ENCODE measurements at regions not wholly inside any gene's neighbourhood (a gene's known extent, or its start where the extent isn't known, plus 50 kb on each side); places are given as distances from the start of the nearest gene placed in this dataset.

DNA sequence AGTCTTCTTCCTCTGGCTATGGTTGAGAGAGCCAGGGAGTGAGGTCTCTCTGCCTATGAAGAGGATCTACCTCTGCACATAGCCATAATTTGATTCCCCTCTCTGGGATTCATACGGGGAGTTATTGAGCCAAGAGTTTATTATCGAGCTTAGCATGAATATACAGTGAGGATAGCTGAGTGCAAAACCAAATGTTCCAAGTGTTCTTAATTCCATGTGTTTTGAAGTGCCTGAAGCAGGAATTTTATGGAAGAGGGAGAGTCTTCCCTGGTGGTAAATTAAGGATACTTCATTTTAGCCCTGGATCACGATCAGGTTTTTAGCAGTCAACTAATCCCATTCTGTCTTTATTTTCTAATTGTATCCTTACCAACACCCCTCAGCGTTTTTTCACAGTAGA lies 270.6 kb downstream of the C1D start:
- no peak for DNase-seq

DNA sequence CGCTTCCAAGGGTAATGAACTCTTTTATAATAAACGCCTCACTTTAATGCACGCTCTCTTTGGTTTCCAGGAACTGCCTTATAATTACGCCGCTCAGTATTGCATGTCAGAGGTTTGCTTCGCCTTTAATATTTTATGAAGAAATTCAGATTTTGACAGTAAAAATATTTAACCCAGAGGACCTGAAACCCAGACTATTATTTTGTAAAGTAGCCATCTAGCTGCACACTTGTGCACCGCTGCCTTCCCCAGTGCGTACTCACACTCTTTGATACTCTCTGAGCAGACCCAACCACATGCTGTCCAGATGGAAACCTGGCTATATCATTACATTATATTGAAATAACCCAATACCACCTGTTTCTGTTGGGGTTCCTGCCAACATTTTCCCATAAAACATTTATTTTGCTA lies 270.1 kb downstream of the C1D start:
- no peak for DNase-seq

DNA sequence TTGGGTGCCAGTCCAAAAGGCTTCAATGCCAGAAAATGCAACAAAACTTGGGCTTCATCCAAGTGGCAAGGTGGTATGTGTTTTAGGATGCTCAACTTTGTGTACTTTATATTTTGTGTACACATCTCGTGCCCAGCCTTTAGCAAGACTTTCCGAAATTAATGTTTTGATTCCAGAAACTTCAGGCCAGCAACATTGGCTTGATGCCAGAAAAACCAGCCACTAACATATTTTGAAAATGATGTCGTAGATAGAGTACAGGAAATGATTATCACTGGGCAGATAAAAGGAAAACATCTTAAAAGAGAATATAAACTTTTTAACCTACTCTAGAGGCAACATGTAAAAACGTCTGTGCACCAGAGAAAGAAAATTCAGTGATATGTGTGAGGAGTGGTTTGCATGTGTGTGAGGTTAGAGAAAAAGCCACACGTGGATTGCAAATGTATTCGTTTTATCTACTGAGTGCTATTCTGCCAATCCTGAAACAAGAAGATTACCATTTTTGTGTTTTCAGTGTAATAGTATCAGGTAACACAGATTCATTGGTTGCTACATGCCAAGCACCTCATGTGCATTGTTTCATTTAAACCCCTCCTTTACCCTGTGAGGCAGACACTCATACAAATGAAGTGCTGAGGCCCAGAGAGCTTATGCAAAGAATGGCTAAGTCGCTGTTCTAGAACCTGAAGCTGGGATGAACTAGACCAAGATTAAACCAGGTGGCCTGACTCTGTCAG lies 264.8 kb downstream of the C1D start:
- no peak for DNase-seq

DNA sequence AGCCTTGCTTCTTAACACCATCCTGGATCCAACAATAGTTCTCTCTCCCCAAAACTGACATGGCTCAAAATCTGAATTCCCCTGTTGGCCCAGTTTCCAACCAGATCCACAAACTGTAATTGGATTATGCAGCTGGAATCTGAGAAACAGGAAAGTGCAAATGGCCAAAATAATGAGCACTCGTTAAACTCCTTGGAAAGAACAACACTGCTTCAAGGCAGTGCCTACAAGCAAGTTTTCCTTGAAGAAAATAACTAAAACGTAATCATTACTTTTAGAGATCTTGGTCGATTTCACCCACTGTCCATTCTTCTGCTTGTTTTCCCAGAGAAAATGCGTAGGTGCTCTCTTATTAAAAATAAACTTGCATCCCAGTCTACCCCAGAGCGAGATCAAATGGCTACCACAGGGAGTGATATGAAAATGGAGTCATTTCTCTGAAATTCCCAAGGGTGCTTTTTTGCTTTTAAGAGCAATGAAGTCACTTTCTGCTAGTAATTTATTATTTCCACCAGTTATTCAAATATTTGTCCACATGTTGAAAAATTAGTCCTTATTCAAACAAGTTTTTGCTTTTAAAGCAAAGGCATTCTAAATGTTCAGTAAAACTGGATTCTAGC lies 264.2 kb downstream of the C1D start:
- DNase-seq: no peak

DNA sequence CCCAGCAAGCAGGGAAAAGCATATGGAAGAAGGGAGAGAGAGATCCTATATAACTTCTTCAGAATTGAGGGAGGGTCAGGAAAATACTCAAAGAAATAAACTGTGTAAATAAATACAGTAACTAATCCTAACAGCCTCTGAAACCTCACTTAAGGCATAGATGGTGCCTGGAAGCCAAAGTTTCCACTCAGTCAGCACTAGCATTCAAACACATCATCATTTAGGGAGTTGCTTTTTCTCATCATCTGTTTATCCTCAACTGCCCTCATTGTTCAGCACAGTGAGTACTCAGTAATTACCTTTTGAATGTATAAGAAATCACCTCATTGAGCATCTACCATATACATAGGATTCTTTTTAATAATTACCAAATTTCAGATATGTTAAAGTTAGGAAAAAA lies 262.9 kb downstream of the C1D start:
- no peak for DNase-seq

DNA sequence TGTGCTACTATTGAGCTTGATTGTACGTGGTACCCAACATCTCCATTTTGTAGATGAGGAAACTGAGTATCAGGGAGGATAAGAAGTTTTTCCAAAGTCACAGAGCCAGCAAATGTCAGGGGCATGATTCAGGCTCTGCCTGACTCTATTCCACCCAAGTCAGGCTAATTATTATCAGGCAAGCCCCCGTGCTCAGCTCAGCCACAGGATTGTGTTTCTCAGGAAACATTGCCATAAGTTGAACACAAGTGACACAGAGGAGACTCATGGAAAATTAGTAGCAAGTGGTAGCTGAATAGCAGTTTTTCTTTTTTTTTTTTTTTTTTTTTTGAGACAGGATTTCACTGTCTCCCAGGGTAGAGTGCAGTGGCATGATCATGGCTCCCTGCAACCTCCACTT lies 260.5 kb downstream of the C1D start:
- DNase-seq: no peak

DNA sequence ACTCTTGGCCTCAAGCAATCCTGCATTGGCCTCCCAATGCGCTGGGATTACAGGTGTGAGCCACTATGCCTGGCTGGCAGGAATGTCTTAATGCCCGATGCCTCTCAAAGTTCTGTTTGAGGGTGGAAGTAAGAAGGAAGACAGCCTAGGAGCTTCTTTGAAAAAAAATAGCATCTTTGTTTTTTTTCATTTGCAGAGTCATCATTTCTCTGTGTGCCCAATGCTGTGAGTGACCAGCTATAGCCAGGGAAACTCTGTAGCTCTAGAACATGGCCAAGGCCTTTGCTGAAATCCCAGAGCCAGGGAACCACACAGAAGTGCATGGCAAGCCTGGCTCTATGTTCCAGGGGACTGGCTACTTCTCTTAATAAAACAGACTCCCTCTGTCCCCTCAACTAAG lies 260.0 kb downstream of the C1D start:
- no peak for DNase-seq

DNA sequence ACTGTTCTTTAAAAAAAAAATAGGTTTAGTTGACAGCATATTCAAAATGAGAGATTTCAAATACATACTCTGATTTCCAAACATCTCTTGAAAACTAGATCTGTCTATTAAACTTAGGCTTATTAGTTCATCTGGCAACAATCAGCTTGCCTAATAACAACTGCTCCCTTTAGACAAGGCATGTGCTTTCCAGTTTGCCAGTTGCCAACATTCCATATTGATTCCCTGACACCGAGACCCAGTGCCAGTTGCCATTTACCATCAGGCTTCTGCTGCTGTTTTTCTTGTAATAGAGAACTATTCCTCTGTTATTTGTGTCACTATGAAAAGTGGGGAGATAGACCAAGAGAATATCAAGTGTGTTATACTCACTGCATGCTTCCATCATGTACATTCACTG lies 256.0 kb downstream of the C1D start:
- no peak for DNase-seq

DNA sequence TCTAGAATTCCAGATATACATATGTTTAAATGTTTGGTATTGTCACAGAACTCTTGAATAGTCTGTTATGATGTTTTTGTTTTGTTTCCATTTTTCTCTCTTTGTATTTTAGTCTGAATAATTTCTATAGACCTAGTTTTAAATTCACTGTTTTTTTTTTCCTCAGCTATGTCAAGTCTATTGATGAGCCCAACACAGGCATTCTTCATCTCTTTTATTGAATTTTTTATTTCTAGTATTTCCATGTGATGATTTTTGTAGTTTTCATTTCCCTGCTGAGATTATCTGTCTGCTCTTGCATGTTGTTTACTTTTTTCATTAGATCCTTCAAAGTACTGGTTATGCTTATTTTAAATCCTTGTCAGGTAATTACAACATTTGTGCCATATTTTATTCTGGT lies 254.7 kb downstream of the C1D start:
- DNase-seq: no peak

DNA sequence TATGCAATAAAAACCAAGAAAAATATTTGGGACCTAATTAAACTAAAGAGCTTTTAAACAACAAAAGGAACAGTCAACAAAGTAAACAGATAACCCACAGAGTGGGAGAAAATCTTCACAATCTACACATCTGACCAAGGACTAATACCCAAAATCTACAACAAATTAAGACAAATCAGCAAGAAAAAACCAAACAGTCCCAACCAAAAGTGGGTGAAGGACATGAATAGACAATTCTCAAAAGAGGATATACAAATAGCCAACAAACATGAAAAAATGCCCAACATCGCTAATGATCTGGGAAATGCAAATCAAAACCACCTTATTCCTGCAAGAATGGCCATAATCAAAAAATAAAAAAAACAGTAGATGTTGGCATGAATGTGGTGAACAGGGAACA lies 250.1 kb downstream of the C1D start:
- DNase-seq: no peak

DNA sequence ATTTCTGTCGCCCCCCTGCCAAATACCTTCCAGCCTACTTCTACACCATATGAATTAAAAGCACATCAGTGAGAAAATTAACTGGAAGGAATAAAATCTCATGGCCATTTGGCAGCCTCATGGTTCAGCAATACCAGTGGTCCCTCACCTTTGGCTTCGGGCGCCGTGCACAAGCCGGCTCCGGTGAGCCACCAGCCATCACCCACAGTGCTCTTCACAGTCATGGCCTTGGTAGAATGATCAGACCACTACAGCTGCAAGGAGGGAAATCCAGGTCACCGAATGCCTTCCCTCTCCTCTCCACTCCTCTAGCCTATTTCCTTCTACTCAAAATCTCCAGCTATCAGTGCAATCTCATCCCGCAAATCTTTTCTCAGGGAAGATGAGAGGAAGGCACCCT lies 239.1 kb downstream of the C1D start:
- no peak for DNase-seq

DNA sequence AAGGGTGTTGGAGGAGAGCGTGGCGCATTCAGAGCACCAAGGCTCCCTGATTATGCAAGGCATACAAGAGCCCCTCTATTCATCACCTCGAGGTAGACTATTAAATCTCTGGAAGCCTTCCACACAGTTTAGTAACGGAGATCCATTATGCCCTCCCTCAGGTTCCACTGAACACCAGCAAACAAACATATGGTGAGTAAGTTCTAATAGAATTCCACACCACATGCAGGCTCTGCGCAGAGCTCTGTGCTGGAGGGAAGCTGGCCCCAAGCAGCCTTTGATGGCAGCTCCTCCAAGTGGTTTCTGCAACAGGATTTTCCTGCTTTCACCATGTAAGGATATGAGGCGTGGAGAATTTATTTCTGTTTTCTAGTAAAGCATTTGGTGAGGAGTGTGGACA lies 238.6 kb downstream of the C1D start:
- no peak for DNase-seq

DNA sequence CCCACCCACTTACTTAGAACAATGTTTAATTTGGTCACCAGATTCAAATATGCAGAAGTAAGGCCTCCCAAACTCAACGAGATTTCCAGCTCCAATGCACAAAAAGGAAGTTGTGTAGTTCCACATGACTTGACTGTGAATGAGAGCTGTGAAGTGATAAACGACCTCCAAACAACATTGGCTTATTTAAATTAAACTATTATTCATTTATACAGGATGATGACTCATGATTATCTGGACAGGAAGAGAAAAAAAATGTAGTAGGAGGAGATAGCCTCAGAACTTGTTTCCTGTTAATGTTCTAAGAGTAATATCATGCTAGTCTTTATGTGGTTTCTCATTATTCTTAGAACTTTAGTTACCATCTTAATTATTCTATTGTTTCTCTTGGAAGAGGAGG lies 237.3 kb downstream of the C1D start:
- DNase-seq: no peak

DNA sequence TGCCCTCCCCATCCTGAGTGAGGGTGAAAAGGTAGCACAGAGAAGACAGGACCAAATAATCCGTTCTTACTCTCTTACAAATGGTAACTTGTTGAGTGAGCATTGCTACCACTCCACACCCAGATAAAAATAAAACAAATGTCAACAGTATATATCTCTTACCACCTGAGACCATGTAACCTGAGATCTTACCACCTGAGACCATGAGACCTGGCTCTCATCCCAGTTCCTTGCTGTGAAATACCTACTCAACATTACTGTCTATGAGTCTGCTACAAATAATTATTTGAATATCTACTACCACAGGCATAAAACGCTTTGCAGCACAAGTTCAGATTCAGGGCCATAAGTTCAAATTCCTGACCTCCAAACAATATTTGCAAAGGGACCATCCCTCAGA lies 234.7 kb downstream of the C1D start:
- no peak for DNase-seq

DNA sequence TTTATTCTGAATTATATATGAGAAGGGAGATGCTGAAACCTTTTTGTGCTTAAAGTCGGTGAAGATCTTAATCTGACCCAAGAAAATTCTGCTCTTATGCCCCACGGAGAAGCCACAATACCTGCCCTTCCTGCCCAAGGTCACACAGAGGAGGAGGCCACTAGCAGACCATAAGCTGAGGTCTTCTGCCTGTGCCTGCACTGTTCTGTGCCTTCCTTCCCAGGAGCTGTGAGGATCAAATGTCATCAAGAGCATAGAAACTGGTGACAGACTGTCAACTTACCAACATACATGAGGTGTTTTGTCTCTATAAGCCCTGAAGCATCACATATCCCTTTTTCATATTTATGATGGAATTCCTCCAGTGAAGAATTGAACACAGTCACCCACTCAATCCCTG lies 233.3 kb downstream of the C1D start:
- no peak for DNase-seq

DNA sequence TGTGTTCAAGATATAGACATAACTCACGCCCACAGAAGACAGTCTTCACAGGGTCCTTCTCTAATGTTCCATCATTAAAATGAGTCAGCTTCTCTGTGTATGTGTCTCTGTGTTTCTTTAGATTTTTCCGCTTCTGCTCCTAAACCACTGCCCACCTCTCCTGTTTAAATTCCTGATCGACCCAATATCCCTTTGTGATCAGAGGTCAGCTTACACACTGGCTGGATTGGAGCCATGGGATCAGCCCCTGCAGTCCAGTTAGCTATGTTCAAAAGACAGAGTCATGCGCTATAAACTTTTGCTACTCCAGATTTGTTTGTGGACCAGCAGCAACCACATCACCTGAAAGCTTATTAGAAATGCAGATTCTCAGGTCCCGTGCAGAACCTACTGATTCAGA lies 229.2 kb downstream of the C1D start:
- no peak for DNase-seq

DNA sequence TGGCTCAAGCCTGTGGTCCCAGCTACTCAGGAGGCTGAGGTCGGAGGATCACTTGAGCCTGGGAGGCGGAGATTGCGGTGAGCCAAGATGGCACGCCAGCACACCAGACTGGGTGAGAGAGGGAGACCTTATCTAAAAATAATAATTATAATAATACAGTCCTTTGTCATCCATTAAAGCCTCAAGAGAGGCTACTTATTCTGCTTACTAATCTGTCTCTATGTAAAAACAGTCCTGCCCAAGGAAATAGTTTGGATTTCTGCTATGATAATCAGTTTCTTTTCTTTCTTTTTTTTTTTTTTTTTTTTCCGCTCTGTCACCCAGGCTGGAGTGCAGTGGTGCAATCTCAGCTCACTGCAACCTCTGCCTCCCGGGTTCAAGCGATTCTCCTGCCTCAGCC lies 228.3 kb downstream of the C1D start:
- DNase-seq: no peak

DNA sequence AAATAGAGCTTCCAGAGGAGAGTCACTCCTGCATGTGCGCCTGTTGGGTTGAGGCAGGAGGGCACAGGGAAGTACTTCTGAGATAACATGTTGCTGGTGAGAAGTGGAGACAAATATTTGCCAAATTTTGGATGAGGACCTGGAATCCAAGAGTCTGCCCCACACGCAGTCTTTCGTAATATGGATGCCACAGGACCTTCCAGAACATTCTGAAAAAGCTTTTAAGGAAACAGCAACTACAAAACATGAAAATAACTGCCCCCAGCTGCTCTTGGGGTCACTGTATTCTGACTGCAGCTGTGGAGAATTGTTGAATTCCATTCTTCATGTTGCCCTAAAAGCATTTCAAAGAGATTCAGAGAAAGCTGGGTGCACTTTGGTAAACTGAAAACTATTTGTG lies 227.5 kb downstream of the C1D start:
- no peak for DNase-seq

DNA sequence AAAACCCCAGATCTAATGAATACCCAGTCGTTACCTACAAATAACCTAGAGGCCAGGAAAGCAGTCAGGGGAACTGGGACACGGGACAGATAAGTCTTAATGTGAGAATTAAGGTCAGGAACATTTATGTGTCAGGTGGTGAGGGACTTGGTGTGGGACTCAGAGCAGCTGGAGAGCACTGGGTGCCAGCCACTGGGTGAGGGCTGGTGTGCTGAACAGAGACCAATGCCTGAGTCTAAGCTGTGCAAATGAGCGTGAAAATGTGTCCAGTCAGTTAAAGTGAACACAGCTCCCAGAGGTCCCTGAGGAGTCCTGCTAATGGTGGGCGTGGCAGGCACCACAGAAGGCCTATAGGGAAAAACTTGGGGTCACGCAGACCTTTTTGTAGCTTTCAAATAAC lies 225.9 kb downstream of the C1D start:
- DNase-seq: no peak

DNA sequence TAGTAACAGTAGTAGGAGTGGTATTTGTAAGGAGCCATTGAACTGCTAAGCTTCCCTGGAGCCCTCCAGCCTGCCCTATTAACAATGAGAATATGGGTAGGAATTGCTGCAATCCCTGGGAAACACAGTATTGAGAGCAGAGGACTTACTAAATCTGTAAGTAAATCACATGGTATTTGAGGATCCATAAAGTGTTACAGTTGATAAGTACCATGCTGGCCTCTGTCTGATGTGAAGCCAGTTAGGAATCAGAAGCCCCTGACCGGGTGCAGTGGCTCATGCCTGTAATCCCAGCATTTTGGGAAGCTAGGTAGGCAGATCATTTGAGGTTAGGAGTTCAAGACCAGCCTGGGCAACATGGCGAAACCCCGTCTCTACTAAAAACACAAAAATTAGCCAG lies 224.6 kb downstream of the C1D start:
- DNase-seq: no peak

DNA sequence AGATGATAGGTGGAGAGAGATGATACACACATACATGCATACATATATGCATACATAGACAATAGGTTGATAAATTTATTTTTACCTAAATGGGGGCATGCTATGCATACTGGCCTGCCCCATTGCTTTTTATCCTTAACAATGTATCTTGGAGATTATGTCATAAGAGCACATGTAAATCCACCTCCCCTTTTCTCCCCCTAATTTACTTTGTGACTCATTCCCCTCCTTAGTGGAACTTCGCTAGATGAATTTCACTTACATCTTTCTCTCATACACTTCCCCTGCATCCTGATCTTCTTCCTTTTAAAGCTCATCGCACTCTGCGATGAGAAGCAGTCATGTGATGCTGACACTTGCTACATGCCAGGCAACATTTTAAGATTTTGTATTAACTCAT lies 223.6 kb downstream of the C1D start:
- DNase-seq: no peak

DNA sequence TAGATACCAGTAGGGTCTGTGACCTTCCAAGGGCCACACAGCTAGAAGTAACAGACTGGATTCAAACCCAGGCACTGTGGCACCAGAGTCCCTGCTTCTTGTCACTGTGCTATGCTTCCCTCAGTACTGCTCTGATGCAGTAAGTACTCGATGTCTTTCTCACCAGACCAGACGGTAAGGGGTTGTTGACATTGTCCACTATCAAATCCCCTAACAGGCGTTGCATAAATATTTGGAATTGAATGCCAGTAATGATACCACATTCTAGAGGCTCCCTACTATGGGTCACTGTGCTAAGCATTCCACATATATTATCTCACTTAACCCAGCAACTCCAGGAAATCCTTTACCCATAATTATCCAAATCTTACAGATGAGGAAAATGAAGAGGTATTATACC lies 223.1 kb downstream of the C1D start:
- DNase-seq: no peak

DNA sequence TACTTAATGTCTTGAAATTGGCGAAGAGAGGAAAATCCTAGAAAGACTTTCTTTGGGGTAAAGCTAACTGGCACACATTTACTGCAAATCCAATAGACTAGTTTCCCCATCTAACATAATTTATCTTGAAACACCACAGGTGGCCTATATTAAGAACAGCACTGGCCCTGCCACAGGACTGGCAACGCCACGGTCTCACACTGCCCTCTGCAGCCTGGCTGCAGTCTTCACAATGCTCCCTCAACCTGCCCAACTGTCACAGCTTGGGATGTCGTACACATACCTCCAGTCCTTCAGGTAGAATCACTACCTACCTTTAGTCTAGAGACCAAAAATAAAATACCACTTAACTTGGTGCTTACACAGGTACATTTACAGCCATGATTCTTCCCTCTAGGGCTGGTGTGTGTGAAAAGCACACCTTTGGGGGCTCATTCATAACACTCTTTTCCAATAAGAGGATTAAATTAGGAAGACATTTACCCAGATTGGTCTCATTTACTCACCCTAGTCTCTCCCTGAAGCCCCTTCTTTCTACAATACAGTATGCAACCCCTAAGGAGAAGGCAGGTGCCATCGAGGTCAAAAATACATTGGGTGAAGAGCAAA lies 222.2 kb downstream of the C1D start:
- no peak for DNase-seq

DNA sequence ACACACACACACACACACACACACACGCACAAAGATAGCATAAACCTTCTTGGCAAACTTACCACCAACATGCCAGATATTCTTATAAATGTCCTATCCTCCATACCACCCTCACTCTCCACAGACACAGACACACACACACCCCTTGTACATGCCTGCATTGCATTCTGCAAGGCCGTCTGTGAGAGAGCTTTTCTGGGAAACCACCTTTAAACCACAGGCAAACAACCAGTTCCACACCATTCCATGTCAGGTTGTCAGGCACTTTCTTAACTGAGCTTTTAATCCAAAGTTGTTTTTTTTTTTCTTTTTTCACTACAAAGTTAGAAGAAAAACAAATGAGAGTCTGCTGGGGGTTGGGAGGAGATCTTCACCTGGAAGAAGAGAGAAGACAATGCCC lies 221.1 kb downstream of the C1D start:
- DNase-seq: no peak

All from stimulated activated naive CD4-positive, alpha-beta T cell (primary cell).